Epithelial cell of esophagus (primary cell): ENCODE measurements at regions not wholly inside any gene's neighbourhood (a gene's known extent, or its start where the extent isn't known, plus 50 kb on each side); places are given as distances from the start of the nearest gene placed in this dataset.

Experiments used
- DNase-seq: peaks from one replicate; pipeline ENCODE4 v3.0.0; 2010; ENCODE audit warnings: low read depth
- H3K4me3 ChIP-seq: 2 replicates; pipeline ENCODE4 v1.5.1; 2011; ENCODE audit warnings: mild to moderate bottlenecking, low read length, control low read depth
- CTCF ChIP-seq: IDR thresholded peaks from 2 replicates; pipeline ENCODE4 v1.5.1; 2011; ENCODE audit warnings: low read depth, mild to moderate bottlenecking, low read length, control low read depth, inconsistent platforms; ENCODE audit not compliant: insufficient read depth; ENCODE audit errors: missing control alignments

- DNase-seq: no peak
- no peak overlapping the region for H3K4me3 ChIP-seq
These were observed 417.2 kb downstream of the TRAM1L1 start for GRCh38 chr4:116668190-116668589.

GRCh38 chr4:116665716-116666115, 419.7 kb downstream of the TRAM1L1 start:
- no peak overlapping the region for H3K4me3 ChIP-seq
- TF ChIP-seq CTCF: no peak
- DNase-seq: no peak

More at GRCh38 chr4:116668190-116668589, 417.2 kb downstream of the TRAM1L1 start:
- TF ChIP-seq CTCF: no peak

GRCh38 chr4:116664198-116664597, 421.2 kb downstream of the TRAM1L1 start:
- H3K4me3 ChIP-seq: no peak overlapping the region
- TF ChIP-seq CTCF: no peak
- DNase-seq: no peak

GRCh38 chr4:116639070-116639577, 446.3 kb downstream of the TRAM1L1 start:
- TF ChIP-seq CTCF: no peak
- H3K4me3 ChIP-seq: no peak overlapping the region
- no peak for DNase-seq

- DNase-seq: no peak
- TF ChIP-seq CTCF: no peak
- H3K4me3 ChIP-seq: no peak overlapping the region
These were observed 446.8 kb downstream of the TRAM1L1 start for GRCh38 chr4:116638592-116638991.

- H3K4me3 ChIP-seq: no peak overlapping the region
- no peak for TF ChIP-seq CTCF
- DNase-seq: no peak
These were observed 448.5 kb downstream of the TRAM1L1 start for GRCh38 chr4:116636917-116637316.

- no peak for DNase-seq
- H3K4me3 ChIP-seq: no peak overlapping the region
- no peak for TF ChIP-seq CTCF
These were observed 453.1 kb downstream of the TRAM1L1 start for GRCh38 chr4:116632269-116632668.
